ENCODE measurements at regions not wholly inside any gene's neighbourhood (a gene's known extent, or its start where the extent isn't known, plus 50 kb on each side); places are given as distances from the start of the nearest gene placed in this dataset.

- Mint-ChIP-seq H3K27me3 (no peaks in the 10 kb centered on the region), H3K9me3 (no peaks in the 10 kb centered on the region), H3K4me3 (no peak overlapping the region), H3K4me1 (ENCODE audit: unreplicated experiment) (peaks cover 5% of the 10 kb centered on the region), H3K27ac (no peak overlapping the region), H3K36me3 (no peaks in the 10 kb centered on the region)
- DNase-seq (ENCODE audit: extremely low spot score, unreplicated experiment), result no peak
- TF ChIP-seq, protein P1, sequence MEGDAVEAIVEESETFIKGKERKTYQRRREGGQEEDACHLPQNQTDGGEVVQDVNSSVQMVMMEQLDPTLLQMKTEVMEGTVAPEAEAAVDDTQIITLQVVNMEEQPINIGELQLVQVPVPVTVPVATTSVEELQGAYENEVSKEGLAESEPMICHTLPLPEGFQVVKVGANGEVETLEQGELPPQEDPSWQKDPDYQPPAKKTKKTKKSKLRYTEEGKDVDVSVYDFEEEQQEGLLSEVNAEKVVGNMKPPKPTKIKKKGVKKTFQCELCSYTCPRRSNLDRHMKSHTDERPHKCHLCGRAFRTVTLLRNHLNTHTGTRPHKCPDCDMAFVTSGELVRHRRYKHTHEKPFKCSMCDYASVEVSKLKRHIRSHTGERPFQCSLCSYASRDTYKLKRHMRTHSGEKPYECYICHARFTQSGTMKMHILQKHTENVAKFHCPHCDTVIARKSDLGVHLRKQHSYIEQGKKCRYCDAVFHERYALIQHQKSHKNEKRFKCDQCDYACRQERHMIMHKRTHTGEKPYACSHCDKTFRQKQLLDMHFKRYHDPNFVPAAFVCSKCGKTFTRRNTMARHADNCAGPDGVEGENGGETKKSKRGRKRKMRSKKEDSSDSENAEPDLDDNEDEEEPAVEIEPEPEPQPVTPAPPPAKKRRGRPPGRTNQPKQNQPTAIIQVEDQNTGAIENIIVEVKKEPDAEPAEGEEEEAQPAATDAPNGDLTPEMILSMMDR (conservative IDR thresholded peaks at IDR 0.05), result no peak
Measured at GRCh38 chr4:35464964-35465528, 779.3 kb downstream of the ARAP2 start.

GRCh38 chr4:35491093-35491492 is 753.2 kb downstream of the ARAP2 start:
- H3K27me3 Mint-ChIP-seq, result no peaks in the 10 kb centered on the region
- H3K9me3 Mint-ChIP-seq, result no peaks in the 10 kb centered on the region
- H3K4me1 Mint-ChIP-seq (ENCODE audit: unreplicated experiment), result no peaks in the 10 kb centered on the region
- no peak overlapping the region for H3K4me3 Mint-ChIP-seq
- H3K27ac Mint-ChIP-seq, result no peak overlapping the region
- TF ChIP-seq, protein P1 (conservative IDR thresholded peaks at IDR 0.05), result no peak
- H3K36me3 Mint-ChIP-seq, result no peaks in the 10 kb centered on the region
- DNase-seq (ENCODE audit: extremely low spot score, unreplicated experiment), result no peak

DNA sequence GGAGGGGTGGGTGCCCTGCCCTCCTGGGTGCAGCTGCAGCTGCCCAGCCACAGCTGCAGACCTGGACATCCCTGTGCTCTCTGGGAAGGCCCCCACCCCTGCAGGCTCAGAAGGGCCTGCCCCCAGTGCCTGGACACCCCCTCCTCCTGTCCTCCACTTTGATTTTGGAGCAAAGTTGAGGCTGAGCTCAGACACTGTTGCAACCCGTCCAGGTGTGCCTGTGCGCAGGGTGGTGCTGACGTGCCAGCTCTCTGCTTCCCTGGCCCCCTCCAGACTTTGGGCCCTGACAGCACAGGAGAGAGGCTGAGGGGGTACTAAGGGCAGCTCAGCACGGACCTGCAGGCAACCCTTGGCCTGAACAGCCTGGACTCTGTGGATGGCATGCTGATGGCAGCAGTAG is 750.3 kb downstream of the ARAP2 start:
- Mint-ChIP-seq H3K9me3 (no peaks in the 10 kb centered on the region), H3K27ac (no peak overlapping the region), H3K4me1 (ENCODE audit: unreplicated experiment) (no peaks in the 10 kb centered on the region), H3K4me3 (no peak overlapping the region), H3K27me3 (no peaks in the 10 kb centered on the region), H3K36me3 (no peaks in the 10 kb centered on the region)
- no peak for DNase-seq (ENCODE audit: extremely low spot score, unreplicated experiment)
- TF ChIP-seq, protein P1 (conservative IDR thresholded peaks at IDR 0.05), result no peak

DNA sequence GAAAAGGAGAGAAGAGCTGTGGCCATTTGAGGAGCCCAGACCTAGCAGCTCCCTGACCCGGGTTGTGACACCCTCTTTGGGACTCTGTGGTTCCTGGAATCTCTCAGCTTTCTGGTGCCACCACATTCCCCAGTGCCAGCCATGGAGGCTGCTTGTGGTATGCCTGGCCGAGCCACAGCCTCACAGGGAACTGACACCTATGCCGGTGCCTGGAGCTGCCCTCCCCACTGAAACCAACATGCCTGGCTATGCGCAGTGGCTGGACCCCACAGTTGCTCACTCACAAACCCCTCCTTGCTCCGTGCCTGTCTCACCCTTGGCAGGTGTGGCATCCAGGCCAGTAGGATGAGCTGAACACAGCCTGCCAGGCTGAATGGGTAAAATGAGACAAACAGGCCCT is 749.4 kb downstream of the ARAP2 start:
- H3K4me1 Mint-ChIP-seq (ENCODE audit: unreplicated experiment), result no peaks in the 10 kb centered on the region
- no peaks in the 10 kb centered on the region for H3K36me3 Mint-ChIP-seq
- H3K9me3 Mint-ChIP-seq, result no peaks in the 10 kb centered on the region
- no peak overlapping the region for H3K27ac Mint-ChIP-seq
- TF ChIP-seq, protein P1 (conservative IDR thresholded peaks at IDR 0.05), result no peak
- H3K4me3 Mint-ChIP-seq, result no peak overlapping the region
- no peaks in the 10 kb centered on the region for H3K27me3 Mint-ChIP-seq
- no peak for DNase-seq (ENCODE audit: extremely low spot score, unreplicated experiment)

DNA sequence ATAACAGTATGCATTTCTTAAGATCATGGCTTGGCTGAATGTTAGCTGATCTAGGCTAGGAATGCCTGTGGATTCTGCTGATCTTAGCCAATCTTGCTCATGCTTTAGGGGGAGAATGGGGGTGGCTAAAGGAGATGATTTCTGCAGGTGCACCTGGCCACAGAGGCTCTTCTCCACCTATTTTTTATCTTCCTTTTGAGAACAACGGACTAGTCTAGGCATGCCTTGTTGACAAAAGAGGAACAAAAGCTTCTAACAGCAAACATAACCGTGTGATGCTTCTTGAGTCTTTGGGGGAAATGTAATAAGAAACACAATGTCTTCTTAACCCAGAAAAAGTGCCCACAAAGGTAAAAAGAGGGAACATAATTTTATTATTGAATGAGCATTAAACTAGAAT is 743.5 kb downstream of the ARAP2 start:
- TF ChIP-seq, protein P1 (conservative IDR thresholded peaks at IDR 0.05), result no peak
- Mint-ChIP-seq H3K27me3 (no peaks in the 10 kb centered on the region), H3K9me3 (no peaks in the 10 kb centered on the region), H3K4me1 (ENCODE audit: unreplicated experiment) (no peaks in the 10 kb centered on the region), H3K27ac (no peak overlapping the region), H3K4me3 (no peak overlapping the region), H3K36me3 (no peaks in the 10 kb centered on the region)
- no peak for DNase-seq (ENCODE audit: extremely low spot score, unreplicated experiment)

- Mint-ChIP-seq H3K4me1 (ENCODE audit: unreplicated experiment) (no peaks in the 10 kb centered on the region), H3K36me3 (no peaks in the 10 kb centered on the region), H3K4me3 (no peak overlapping the region), H3K27ac (no peak overlapping the region), H3K9me3 (no peaks in the 10 kb centered on the region), H3K27me3 (no peaks in the 10 kb centered on the region)
- no peak for DNase-seq (ENCODE audit: extremely low spot score, unreplicated experiment)
- TF ChIP-seq, protein P1 (conservative IDR thresholded peaks at IDR 0.05), result no peak
Measured at GRCh38 chr4:35503435-35503834, 740.9 kb downstream of the ARAP2 start.

Measured in type B pancreatic cell (in vitro differentiated cells).